GM18858 (cell line): ENCODE measurements at regions not wholly inside any gene's neighbourhood (a gene's known extent, or its start where the extent isn't known, plus 50 kb on each side); places are given as distances from the start of the nearest gene placed in this dataset.

Experiments
- ATAC-seq: cut with Tn5 transposase; IDR thresholded peaks from one replicate; pipeline ENCODE4 v1.9.1; 2021; ENCODE audit not compliant: unreplicated experiment

GRCh38 chr3:67723863-67724262 is 69.5 kb upstream of the SUCLG2 start:
- no peak for ATAC-seq

- no peak for ATAC-seq
These were observed 64.9 kb upstream of the SUCLG2 start for GRCh38 chr3:67719333-67719732.

GRCh38 chr3:67715971-67716370 is 61.6 kb upstream of the SUCLG2 start:
- ATAC-seq = no peak

DNA sequence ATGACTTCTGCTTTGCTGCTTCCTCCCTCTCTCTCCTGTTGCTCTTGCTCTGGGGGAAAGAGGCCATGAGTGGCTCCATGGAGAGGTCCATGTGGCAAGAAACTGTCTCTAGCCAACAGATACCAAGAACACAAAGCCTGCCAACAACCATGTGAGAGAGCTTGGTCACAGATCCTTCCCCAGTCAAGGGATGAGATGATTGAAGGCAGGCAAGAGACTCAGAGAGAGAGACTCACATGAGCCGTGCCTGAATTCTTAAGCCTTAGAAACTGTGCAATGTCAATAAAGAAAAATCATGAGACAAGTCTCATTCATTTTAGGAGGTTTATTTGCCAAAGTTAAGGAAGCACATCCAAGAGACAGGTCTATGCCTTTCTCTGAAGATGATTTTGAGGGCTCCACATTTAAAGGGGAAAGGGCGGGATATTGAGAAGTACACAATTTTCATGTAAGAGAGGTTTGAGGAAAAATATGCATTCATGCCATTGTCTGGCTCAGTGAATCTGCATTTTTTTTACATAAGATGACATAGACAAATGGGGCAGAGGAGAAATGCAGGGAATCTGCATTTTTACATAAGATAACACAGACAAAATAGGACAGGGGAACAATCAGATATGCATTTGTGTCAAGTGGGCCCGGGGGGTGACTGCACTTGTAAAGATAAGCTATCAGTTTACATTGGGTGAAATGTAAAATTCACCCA is 59.5 kb upstream of the SUCLG2 start:
- no peak for ATAC-seq

- no peak for ATAC-seq
These were observed 57.8 kb upstream of the SUCLG2 start for GRCh38 chr3:67712259-67712658.

DNA sequence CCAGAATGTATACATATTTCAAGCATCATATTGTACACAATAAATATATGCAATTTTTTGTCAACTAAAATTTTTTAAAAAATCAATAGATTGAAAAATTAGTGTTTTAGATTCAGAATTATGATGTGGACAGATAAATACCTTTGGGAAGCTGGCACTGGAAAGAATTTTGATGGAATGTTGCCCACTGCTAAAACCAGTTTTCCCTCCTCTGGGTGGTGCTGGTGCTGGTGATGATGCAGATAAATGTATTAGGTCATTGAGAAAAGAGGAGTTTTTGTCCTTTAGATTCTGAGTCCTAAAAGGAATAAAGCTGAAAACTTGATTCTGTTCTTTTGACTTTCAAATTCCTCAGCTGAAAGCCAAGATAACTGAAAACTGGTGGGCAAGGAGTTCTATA is 56.0 kb upstream of the SUCLG2 start:
- ATAC-seq = no peak

DNA sequence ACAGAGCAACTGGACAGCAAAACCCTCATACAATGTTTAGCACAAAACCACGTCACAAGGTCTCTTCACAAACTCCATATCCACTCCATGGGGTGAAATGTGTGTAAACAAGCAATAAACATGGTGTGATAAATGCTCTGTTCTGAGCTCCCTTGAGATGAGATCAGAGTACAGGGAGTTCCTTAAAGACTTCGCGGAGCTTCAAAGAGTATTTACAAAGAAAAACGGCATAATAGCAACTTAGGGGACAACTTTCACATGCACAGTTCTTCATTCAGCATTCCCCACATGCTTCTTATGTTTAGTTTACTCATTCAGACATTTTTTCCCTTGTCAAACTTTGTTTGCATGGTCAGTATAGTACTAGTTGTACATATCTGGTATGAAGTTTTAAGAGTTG is 52.5 kb upstream of the SUCLG2 start:
- ATAC-seq = no peak

GRCh38 chr3:67704322-67704721 is 49.9 kb upstream of the SUCLG2 start:
- no peak for ATAC-seq
